Immature natural killer cell (primary cell): ENCODE measurements at regions not wholly inside any gene's neighbourhood (a gene's known extent, or its start where the extent isn't known, plus 50 kb on each side); places are given as distances from the start of the nearest gene placed in this dataset.
"Not testable (repeated sequence)": the region's sequence is repeated elsewhere in the genome, so short reads cannot be mapped to it uniquely, and the experiment has no call there.

ENCODE experiments used
- DNase-seq, 3 donors: peaks; one replicate each; pipeline ENCODE4 v3.0.0; 2022; ENCODE audit warnings: mixed read lengths in 1 of 3
- H3K27ac Mint-ChIP-seq, 6 donors: one replicate each; pipeline ENCODE4 v1.8.0; 2020; ENCODE audit warnings: mixed read lengths in 6 of 6, mild to moderate bottlenecking in 5 of 6, inconsistent platforms in 4 of 6, moderate library complexity in 3 of 6
- H3K27me3 Mint-ChIP-seq, 3 donors: one replicate each; pipeline ENCODE4 v1.8.0; 2020 to 2021; ENCODE audit warnings: low read depth in 3 of 3, mild to moderate bottlenecking in 3 of 3, mixed read lengths in 3 of 3, moderate library complexity in 3 of 3, inconsistent platforms in 1 of 3
- H3K36me3 Mint-ChIP-seq, 3 donors: one replicate each; pipeline ENCODE4 v1.8.0; 2020; ENCODE audit warnings: mixed read lengths in 3 of 3, inconsistent platforms in 2 of 3, mild to moderate bottlenecking in 2 of 3
- H3K4me1 Mint-ChIP-seq, 2 donors: one replicate each; pipeline ENCODE4 v1.8.0; 2020; ENCODE audit warnings: inconsistent platforms in 2 of 2, mild to moderate bottlenecking in 2 of 2, mixed read lengths in 2 of 2, moderate library complexity in 1 of 2
- H3K4me3 Mint-ChIP-seq, 5 donors: one replicate each; pipeline ENCODE4 v1.8.0; 2020; ENCODE audit warnings: mild to moderate bottlenecking in 5 of 5, mixed read lengths in 5 of 5, inconsistent platforms in 3 of 5, moderate library complexity in 3 of 5
- H3K9me3 Mint-ChIP-seq, 6 donors: one replicate each; pipeline ENCODE4 v1.8.0; 2020; ENCODE audit warnings: mild to moderate bottlenecking in 6 of 6, mixed read lengths in 6 of 6, inconsistent platforms in 4 of 6, moderate library complexity in 3 of 6

GRCh38 chrX:139327355-139327754, 203.2 kb upstream of the F9 start:
- Mint-ChIP-seq H3K36me3 (no peaks in the 10 kb centered on the region), H3K4me1 (no peaks in the 10 kb centered on the region), H3K27me3 (peaks cover 2 to 6% (median 4%) of the 10 kb centered on the region in 3 donors), H3K9me3 (no peaks in the 10 kb centered on the region), H3K27ac (no peak overlapping the region), H3K4me3 (no peak overlapping the region)
- DNase-seq = no peak

- no peak overlapping the region for H3K4me3 Mint-ChIP-seq
- peaks cover 2 to 8% (median 4%) of the 10 kb centered on the region in 3 donors for H3K27me3 Mint-ChIP-seq
- H3K27ac Mint-ChIP-seq = no peak overlapping the region
- DNase-seq = no peak
- no peaks in the 10 kb centered on the region for H3K36me3 Mint-ChIP-seq
- no peaks in the 10 kb centered on the region for H3K4me1 Mint-ChIP-seq
- H3K9me3 Mint-ChIP-seq = no peaks in the 10 kb centered on the region
Measured at GRCh38 chrX:139324756-139325155, 205.8 kb upstream of the F9 start.

GRCh38 chrX:139320661-139321354, 209.7 kb upstream of the F9 start:
- H3K27me3 Mint-ChIP-seq = peaks cover 0 to 14% (median 0%) of the 10 kb centered on the region in 3 donors
- not testable (repeated sequence) for H3K4me1 Mint-ChIP-seq, DNase-seq, H3K27ac Mint-ChIP-seq, H3K4me3 Mint-ChIP-seq, H3K36me3 Mint-ChIP-seq, H3K9me3 Mint-ChIP-seq

- H3K27me3 Mint-ChIP-seq, H3K36me3 Mint-ChIP-seq, DNase-seq, H3K27ac Mint-ChIP-seq, H3K4me1 Mint-ChIP-seq, H3K4me3 Mint-ChIP-seq: not testable (repeated sequence)
- peaks cover 0 to 19% (median 6%) of the 10 kb centered on the region in 6 donors for H3K9me3 Mint-ChIP-seq
Measured at GRCh38 chrX:139306675-139307074, 223.9 kb upstream of the F9 start.

- Mint-ChIP-seq H3K27ac (no peak overlapping the region), H3K36me3 (peaks cover 0 to 4% (median 0%) of the 10 kb centered on the region in 3 donors), H3K9me3 (peaks cover 0 to 19% (median 6%) of the 10 kb centered on the region in 6 donors), H3K4me1 (no peaks in the 10 kb centered on the region), H3K4me3 (no peak overlapping the region), H3K27me3 (peaks cover 0 to 6% (median 0%) of the 10 kb centered on the region in 3 donors)
- DNase-seq = no peak
Measured at GRCh38 chrX:139304471-139304870, 226.1 kb upstream of the F9 start.

- H3K4me3 Mint-ChIP-seq = no peak overlapping the region
- no peaks in the 10 kb centered on the region for H3K4me1 Mint-ChIP-seq
- H3K36me3 Mint-ChIP-seq = no peaks in the 10 kb centered on the region
- DNase-seq = no peak
- no peaks in the 10 kb centered on the region for H3K9me3 Mint-ChIP-seq
- H3K27me3 Mint-ChIP-seq = peaks cover 0 to 5% (median 2%) of the 10 kb centered on the region in 3 donors
- no peak overlapping the region for H3K27ac Mint-ChIP-seq
Measured at GRCh38 chrX:139299309-139299708, 231.2 kb upstream of the F9 start.

GRCh38 chrX:139298437-139298836, 232.1 kb upstream of the F9 start:
- no peak for DNase-seq
- no peak overlapping the region for H3K4me3 Mint-ChIP-seq

GRCh38 chrX:139297638-139298037, 232.9 kb upstream of the F9 start:
- DNase-seq = no peak
- Mint-ChIP-seq H3K27me3 (peaks cover 0 to 5% (median 2%) of the 10 kb centered on the region in 3 donors), H3K4me3 (no peak overlapping the region), H3K27ac (no peak overlapping the region), H3K36me3 (no peaks in the 10 kb centered on the region), H3K4me1 (no peaks in the 10 kb centered on the region), H3K9me3 (no peaks in the 10 kb centered on the region)

More at GRCh38 chrX:139298437-139298836, 232.1 kb upstream of the F9 start:
- Mint-ChIP-seq H3K9me3 (no peaks in the 10 kb centered on the region), H3K27me3 (peaks cover 0 to 5% (median 2%) of the 10 kb centered on the region in 3 donors), H3K4me1 (no peaks in the 10 kb centered on the region), H3K27ac (no peak overlapping the region), H3K36me3 (no peaks in the 10 kb centered on the region)

GRCh38 chrX:139293991-139294390, 236.5 kb upstream of the F9 start:
- Mint-ChIP-seq H3K36me3 (no peaks in the 10 kb centered on the region), H3K27ac (no peak overlapping the region), H3K4me3 (no peak overlapping the region), H3K27me3 (peaks cover 0 to 2% (median 2%) of the 10 kb centered on the region in 3 donors), H3K9me3 (no peaks in the 10 kb centered on the region), H3K4me1 (no peaks in the 10 kb centered on the region)
- no peak for DNase-seq

GRCh38 chrX:139290310-139290709, 240.2 kb upstream of the F9 start:
- Mint-ChIP-seq H3K27ac (no peak overlapping the region), H3K27me3 (peaks cover 0 to 3% (median 2%) of the 10 kb centered on the region in 3 donors), H3K4me1 (no peaks in the 10 kb centered on the region), H3K36me3 (no peaks in the 10 kb centered on the region), H3K9me3 (no peaks in the 10 kb centered on the region), H3K4me3 (no peak overlapping the region)
- DNase-seq = no peak

GRCh38 chrX:139287155-139287924, 243.2 kb upstream of the F9 start:
- no peak overlapping the region for H3K4me3 Mint-ChIP-seq
- H3K4me1 Mint-ChIP-seq = no peaks in the 10 kb centered on the region
- no peaks in the 10 kb centered on the region for H3K9me3 Mint-ChIP-seq
- no peak for DNase-seq
- H3K36me3 Mint-ChIP-seq = no peaks in the 10 kb centered on the region
- H3K27ac Mint-ChIP-seq = no peak overlapping the region
- peaks cover 0 to 3% (median 0%) of the 10 kb centered on the region in 3 donors for H3K27me3 Mint-ChIP-seq

- Mint-ChIP-seq H3K27me3 (peaks cover 0 to 3% (median 0%) of the 10 kb centered on the region in 3 donors), H3K36me3 (no peaks in the 10 kb centered on the region), H3K27ac (no peak overlapping the region), H3K4me1 (no peaks in the 10 kb centered on the region), H3K4me3 (no peak overlapping the region), H3K9me3 (peaks cover 0 to under 1% (median 0%) of the 10 kb centered on the region in 6 donors)
- DNase-seq = no peak
Measured at GRCh38 chrX:139286342-139286741, 244.2 kb upstream of the F9 start.

GRCh38 chrX:139267851-139268250, 262.7 kb upstream of the F9 start:
- Mint-ChIP-seq H3K4me1 (no peaks in the 10 kb centered on the region), H3K9me3 (peaks cover 0 to 2% (median 0%) of the 10 kb centered on the region in 6 donors), H3K27ac (no peak overlapping the region), H3K36me3 (no peaks in the 10 kb centered on the region), H3K4me3 (no peak overlapping the region), H3K27me3 (peaks cover 2 to 8% (median 3%) of the 10 kb centered on the region in 3 donors)
- no peak for DNase-seq

- Mint-ChIP-seq H3K4me1 (no peaks in the 10 kb centered on the region), H3K9me3 (peaks cover 0 to 7% (median 0%) of the 10 kb centered on the region in 6 donors), H3K27me3 (peaks cover 0 to 17% (median 7%) of the 10 kb centered on the region in 3 donors), H3K27ac (no peak overlapping the region), H3K4me3 (no peak overlapping the region), H3K36me3 (no peaks in the 10 kb centered on the region)
- no peak for DNase-seq
Measured at GRCh38 chrX:139246295-139246694, 284.2 kb upstream of the F9 start.
